ENCODE measurements at regions not wholly inside any gene's neighbourhood (a gene's known extent, or its start where the extent isn't known, plus 50 kb on each side); places are given as distances from the start of the nearest gene placed in this dataset.

DNA sequence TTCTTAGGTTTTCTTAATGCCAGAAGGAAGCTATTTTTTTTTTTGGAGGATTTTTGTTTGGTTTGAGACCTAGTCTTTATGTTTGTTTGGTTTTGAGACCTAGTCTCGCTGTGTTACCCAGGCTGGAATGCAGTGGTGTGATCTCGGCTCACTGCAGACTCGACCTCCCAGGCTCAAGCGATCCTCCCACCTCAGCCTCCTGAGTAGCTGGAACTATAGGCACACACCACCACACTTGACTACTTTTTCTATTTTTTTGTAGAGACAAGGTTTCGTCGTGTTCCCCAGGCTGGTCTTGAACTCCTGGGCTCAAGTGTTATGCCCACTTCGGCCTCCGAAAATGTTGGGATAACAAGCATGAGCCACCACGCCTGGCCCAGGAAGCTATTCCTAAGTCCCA, 67.8 kb upstream of the NHSL1 start:
- TF ChIP-seq FOXP2 (optimal IDR thresholded peaks at IDR 0.05; ENCODE audit: borderline replicate concordance, extremely low read depth, extremely low read length, insufficient read depth) (no peak), TAF1 (IDR thresholded peaks at IDR 0.05; ENCODE audit: borderline replicate concordance, insufficient read depth, low read length) (no peak), SIN3A (IDR thresholded peaks at IDR 0.05; ENCODE audit: borderline replicate concordance, insufficient read depth, low read length) (no peak), REST (IDR thresholded peaks at IDR 0.05; ENCODE audit: insufficient read depth in 1 of 2, low read depth in 2 of 2, low read length in 2 of 2) (no peak), POLR2AphosphoS5 (IDR thresholded peaks at IDR 0.05; ENCODE audit: low read depth, low read length) (no peak)

DNA sequence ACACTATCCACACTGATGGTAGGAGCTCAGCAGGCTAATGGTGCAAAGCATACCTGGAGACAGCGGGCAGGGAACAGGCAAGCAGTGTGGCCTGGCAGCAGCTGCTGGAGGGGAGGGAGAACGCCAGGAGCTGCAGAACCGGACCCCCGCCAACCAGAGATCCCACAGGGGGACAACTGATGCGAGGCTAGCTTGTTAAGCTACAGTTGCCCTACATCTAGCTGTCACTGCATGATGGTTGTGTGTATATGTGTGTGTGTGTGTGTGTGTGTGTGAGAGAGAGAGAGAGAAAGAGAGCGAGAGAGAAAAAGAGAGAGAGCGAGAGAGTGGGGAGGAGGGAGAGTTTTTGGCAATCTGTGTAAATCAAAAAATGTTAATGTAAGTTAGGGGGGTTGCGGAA, 69.7 kb upstream of the NHSL1 start:
- TF ChIP-seq TAF1 (IDR thresholded peaks at IDR 0.05; ENCODE audit: borderline replicate concordance, insufficient read depth, low read length) (no peak), SIN3A (IDR thresholded peaks at IDR 0.05; ENCODE audit: borderline replicate concordance, insufficient read depth, low read length) (0 out of 2 replicates have a peak, but pooled peaks have one; percentile 6)

DNA sequence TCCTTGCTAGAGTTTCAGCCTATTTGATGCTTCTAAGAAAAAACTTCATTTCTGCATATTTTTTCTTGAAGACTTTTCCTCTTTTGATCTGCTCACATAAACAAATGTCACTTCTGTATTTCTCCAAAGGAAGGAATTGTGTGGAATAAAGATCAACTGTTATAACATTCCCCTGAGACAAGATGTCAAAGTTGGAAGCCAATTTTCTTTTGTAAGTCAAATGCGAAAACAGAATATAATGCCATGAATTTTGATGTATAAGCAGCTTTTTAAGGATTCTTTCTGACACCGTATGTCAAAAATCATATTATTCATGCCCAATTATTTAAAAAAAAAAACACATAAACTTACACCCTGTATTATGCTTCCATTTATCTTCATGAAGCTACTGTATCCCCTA, 70.3 kb upstream of the NHSL1 start:
- no peak for TF ChIP-seq POLR2AphosphoS5 (IDR thresholded peaks at IDR 0.05; ENCODE audit: low read depth, low read length)
- no peak for TF ChIP-seq REST (IDR thresholded peaks at IDR 0.05; ENCODE audit: insufficient read depth in 1 of 2, low read depth in 2 of 2, low read length in 2 of 2)
- TF ChIP-seq SIN3A (IDR thresholded peaks at IDR 0.05; ENCODE audit: borderline replicate concordance, insufficient read depth, low read length) = no peak
- no peak for TF ChIP-seq FOXP2 (optimal IDR thresholded peaks at IDR 0.05; ENCODE audit: borderline replicate concordance, extremely low read depth, extremely low read length, insufficient read depth)
- TF ChIP-seq TAF1 (IDR thresholded peaks at IDR 0.05; ENCODE audit: borderline replicate concordance, insufficient read depth, low read length) = no peak

DNA sequence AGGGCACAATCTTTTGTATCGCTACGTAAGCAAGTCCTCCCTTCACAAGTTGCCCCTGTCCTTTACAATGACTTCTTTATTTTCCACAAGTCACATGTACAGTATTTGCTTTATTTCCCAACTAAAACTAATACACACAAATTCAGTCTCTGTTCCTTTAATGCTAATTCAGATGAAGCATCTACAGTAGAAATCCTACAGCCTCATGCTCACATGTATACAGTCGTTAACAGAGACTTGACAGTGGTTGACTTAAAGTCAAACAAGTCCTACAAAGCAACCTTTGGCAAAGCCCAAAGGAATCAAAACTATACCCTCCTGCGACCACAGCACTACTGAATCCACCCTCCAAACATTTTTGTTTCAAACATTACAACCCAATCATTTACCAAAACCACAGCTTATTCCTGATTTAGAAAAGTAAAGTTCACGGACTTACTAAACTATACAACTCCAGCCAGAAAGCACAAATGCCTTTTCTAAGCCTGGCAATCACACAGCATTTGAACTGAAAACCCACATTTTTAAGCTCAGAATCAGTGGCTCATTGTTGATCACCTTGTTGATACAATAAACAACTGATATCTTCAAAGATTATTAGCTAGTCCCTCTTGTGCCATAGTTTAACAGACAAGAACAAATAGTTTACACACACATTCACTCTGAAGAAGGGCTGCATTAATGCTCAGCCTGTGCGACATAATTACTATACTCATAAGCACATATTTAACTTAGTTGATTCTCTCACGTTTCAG, 70.9 kb upstream of the NHSL1 start:
- TF ChIP-seq SIN3A (IDR thresholded peaks at IDR 0.05; ENCODE audit: borderline replicate concordance, insufficient read depth, low read length) (peak; percentile 35; the same call in 1 of the 2 replicates), POLR2AphosphoS5 (IDR thresholded peaks at IDR 0.05; ENCODE audit: low read depth, low read length) (no peak)

DNA sequence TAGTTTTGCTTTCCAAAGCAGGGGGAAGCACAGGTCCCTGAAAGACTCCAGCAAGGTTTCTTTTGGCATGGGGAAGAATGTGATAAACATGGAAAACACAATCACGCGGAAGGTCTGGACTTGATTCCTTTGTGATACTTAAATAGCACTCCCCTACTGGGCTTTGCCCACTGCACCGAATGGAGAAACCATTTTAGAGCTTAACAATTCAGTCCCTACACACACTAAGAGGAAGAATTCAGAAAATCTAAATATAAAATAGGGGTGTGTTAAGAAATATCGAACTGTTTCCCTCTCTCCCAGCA, 71.4 kb upstream of the NHSL1 start:
- TF ChIP-seq SIN3A (IDR thresholded peaks at IDR 0.05; ENCODE audit: borderline replicate concordance, insufficient read depth, low read length) (peak; percentile 40; the same call in 1 of the 2 replicates), TAF1 (IDR thresholded peaks at IDR 0.05; ENCODE audit: borderline replicate concordance, insufficient read depth, low read length) (no peak)

DNA sequence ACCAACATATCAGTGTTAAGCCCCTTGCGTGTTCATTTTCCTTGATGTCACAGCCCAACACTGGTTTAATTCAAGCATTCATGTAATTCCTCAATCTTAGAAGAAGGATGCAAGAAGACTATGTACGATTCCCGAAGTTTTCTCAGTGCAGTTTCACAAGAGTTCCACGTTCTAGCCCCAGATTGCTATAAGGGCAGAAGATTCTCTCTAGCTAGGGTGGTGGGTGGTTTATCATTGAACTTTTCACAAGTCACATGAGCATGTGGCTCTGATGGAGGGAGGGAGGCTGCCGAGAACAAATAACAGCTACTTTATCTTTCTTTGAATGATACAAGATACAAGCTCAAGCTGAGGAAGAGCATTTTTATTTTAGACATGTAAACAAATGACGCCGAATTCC, 71.9 kb upstream of the NHSL1 start:
- TF ChIP-seq POLR2AphosphoS5 (IDR thresholded peaks at IDR 0.05; ENCODE audit: low read depth, low read length) (no peak), FOXP2 (optimal IDR thresholded peaks at IDR 0.05; ENCODE audit: borderline replicate concordance, extremely low read depth, extremely low read length, insufficient read depth) (no peak), REST (IDR thresholded peaks at IDR 0.05; ENCODE audit: insufficient read depth in 1 of 2, low read depth in 2 of 2, low read length in 2 of 2) (no peak), SIN3A (IDR thresholded peaks at IDR 0.05; ENCODE audit: borderline replicate concordance, insufficient read depth, low read length) (no peak), TAF1 (IDR thresholded peaks at IDR 0.05; ENCODE audit: borderline replicate concordance, insufficient read depth, low read length) (no peak)

Data from PFSK-1 (cell line).